NCI-H2081 treated with DMSO at 0.1 percent for 48 hours (cell line): ENCODE measurements at regions not wholly inside any gene's neighbourhood (a gene's known extent, or its start where the extent isn't known, plus 50 kb on each side); places are given as distances from the start of the nearest gene placed in this dataset.

Experiments used
- DNase-seq: peaks from one replicate; lab custom pipeline; 2025; lab: John Stamatoyannopoulos, UW

- no peak for DNase-seq
Observed at GRCh38 chr6:139500977-139501376, 126.5 kb upstream of the CITED2 start.

GRCh38 chr6:139498715-139499114 lies 124.3 kb upstream of the CITED2 start:
- DNase-seq: no peak

GRCh38 chr6:139497345-139497961 lies 123.0 kb upstream of the CITED2 start:
- DNase-seq: no peak

GRCh38 chr6:139496654-139497344 lies 122.4 kb upstream of the CITED2 start:
- DNase-seq: no peak

GRCh38 chr6:139494376-139494990 lies 120.0 kb upstream of the CITED2 start:
- DNase-seq: no peak

GRCh38 chr6:139490482-139490881 lies 116.0 kb upstream of the CITED2 start:
- DNase-seq: no peak

- no peak for DNase-seq
Observed at GRCh38 chr6:139486476-139486799, 112.0 kb upstream of the CITED2 start.

GRCh38 chr6:139485742-139486475 lies 111.5 kb upstream of the CITED2 start:
- DNase-seq: no peak

GRCh38 chr6:139485185-139485584 lies 110.7 kb upstream of the CITED2 start:
- no peak for DNase-seq

GRCh38 chr6:139483079-139483478 lies 108.6 kb upstream of the CITED2 start:
- DNase-seq: no peak

- DNase-seq: no peak
Observed at GRCh38 chr6:139482287-139482686, 107.8 kb upstream of the CITED2 start.

GRCh38 chr6:139480356-139481165 lies 106.1 kb upstream of the CITED2 start:
- DNase-seq: no peak

GRCh38 chr6:139479433-139480222 lies 105.2 kb upstream of the CITED2 start:
- no peak for DNase-seq

- DNase-seq: no peak
Observed at GRCh38 chr6:139475646-139476045, 101.2 kb upstream of the CITED2 start.

GRCh38 chr6:139475241-139475640 lies 100.8 kb upstream of the CITED2 start:
- DNase-seq: no peak

- no peak for DNase-seq
Observed at GRCh38 chr6:139474145-139475108, 100.0 kb upstream of the CITED2 start.

GRCh38 chr6:139473731-139474130 lies 99.3 kb upstream of the CITED2 start:
- DNase-seq: no peak

- no peak for DNase-seq
Observed at GRCh38 chr6:139473231-139473701, 98.8 kb upstream of the CITED2 start.

GRCh38 chr6:139472351-139473015 lies 98.0 kb upstream of the CITED2 start:
- no peak for DNase-seq
